Hematopoietic multipotent progenitor cell (in vitro differentiated cells): ENCODE measurements at regions not wholly inside any gene's neighbourhood (a gene's known extent, or its start where the extent isn't known, plus 50 kb on each side); places are given as distances from the start of the nearest gene placed in this dataset.
A peak's percentile ranks its signal among the peaks of the same experiment; 100 is the strongest.

Experiments
- DNase-seq, 3 donors: peaks; one replicate each; pipeline ENCODE4 v3.0.0-alpha.2; 2011 to 2015; ENCODE audit warnings: low read depth in 2 of 3, low spot score in 2 of 3

DNA sequence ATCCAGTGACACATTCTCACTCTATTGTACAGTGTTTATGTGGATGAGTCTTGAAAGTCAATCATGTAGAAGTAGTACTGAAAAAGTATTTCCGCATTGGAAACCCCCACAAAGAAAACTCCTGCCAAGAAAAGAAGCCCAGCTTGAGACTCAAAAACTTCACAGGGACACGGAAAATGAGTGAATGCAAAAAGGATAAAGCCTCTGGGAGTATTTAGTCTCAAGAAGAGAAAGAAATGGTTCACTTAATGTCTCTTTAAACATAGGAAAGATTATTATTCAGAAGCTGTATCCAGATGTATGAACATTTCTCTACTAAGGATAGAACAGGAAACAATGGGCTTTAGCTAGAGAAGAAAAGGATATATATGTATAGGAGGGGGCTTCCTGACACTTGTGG, 304.5 kb downstream of the BARHL2 start:
- no peak for DNase-seq

DNA sequence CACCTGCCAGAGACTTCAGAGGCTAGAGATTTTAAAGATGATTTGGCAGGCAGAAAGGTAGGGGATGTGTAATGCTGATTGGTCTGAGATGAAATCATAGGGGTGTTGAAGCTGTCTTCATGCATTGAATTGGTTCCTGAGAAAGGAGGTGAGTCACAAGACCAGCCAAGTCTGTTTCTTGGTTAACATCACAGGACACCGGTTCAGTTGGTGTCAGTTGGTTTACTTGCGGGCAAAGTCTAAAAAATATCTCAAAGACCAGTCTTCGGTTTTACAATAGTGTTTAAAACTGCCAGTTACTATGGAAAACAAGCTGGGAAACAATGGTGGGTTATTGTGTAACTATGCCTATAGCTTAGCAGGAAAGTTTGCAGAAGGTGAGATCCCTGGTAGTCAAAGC, 305.9 kb downstream of the BARHL2 start:
- DNase-seq: no peak

DNA sequence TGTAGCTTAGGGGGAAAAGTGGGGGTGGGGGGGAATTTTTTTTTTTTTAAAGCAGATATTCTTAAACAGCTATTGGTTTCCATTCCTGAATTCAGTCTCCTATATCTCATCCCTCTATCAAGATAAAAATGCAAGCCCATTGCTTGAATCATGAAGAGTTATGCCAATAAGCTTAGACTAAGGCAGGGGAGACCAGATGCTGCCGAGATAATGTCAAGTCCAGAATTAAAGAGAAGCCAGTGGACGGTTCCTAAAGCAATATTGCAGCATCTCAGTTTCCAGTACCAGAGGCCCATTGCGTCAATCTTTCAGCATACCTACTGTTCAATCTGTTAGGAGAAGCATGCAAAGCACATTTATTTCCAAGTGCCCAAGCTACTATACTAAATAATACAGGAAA, 309.4 kb downstream of the BARHL2 start:
- DNase-seq: no peak

DNA sequence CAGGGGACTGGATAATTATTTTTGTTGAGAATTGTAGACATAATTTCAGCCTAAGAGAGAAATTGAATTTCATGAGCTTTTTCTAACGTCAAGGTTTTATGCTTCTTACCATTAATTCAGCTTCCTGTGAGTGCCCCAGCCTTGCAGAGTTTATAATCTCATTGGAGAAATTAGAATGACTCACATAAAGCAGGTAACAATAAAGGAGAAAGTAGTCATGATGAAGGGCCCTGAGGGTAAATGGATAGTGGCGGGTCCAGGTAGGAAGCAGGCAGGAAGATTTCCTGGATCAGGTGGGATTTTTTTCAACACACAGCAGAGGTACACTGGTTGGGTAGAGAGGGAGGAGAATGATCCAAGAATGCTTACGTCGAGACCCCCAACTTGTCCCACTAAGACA, 311.4 kb downstream of the BARHL2 start:
- DNase-seq: no peak

DNA sequence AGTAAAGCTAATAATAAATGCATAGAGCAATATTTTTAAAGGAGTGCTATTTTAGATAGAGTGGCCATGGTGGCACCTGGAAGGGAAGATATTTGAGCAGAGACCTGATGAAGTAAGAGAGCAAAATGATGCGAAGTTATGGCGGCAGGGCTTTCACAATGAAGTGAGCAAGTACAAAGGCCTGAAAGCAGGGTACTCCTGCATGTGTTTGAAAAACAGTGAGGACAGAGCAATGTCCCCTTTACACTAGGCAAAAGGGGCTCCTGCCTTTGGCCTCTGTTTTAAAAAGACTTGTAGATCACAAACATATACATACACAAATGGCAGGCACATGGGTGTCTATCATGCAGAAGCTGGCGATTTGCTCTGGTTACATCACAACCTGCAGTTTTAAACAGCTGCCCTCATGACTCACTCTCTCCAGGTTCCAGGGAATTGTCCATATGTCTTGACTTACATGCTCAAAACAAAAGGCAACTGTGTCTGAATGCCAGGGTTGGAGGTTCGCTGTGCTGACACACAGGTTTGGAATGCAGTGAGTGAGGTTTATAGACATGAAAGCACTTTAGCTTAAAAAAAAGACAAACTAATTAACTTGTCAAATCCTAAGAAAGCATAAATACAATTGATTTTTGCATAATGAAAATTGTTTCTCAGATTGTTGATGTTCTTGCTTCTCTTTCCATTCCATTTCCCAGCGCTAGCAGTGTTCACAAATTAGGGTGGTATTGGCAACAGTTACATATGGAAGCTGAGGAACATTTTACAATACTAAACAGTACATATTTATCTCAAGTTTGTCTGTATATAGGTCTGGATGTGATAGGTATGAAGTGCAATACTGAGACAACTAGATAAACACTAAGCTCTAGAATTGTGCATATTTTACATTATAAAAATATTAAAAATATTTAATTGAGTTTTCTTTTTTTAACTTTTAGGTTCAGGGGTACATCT, 313.9 kb downstream of the BARHL2 start:
- DNase-seq: no peak

DNA sequence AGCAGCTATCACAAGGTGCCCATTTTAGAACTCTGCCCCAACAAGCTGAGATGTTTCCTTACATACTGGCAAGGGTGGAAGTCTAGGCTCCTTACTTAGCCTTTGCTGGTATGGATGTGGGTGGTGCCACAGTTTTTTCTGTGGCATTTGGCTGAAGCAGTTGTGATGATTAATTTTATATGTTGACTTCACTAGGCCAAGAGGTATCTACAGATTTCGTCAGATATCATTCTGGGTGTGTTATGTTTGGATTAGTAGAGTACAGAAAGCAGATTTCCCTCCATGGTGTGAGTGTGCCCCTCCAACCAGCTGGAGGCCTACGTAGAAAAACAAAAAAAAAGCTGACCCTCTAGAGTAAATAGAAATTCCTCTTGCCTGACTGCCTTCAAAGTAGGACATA, 317.0 kb downstream of the BARHL2 start:
- DNase-seq: no peak

DNA sequence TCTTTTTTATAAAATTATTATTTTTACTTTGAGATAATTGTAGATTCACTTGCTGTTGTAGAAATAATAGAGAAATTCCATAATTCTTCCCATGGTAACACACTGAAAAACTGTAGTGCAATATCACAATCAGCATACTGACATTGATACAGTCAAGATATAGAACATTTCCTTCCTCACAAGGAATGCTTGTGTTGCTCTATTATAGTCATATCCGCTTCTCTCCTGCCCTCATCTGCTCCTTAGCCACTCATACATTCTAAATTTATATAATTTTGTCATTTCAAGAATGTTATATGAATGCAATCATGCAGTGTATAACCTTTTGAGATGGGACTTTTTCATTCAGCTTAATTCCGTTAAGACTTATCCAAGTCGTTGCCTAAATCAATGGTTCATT, 320.2 kb downstream of the BARHL2 start:
- no peak for DNase-seq

DNA sequence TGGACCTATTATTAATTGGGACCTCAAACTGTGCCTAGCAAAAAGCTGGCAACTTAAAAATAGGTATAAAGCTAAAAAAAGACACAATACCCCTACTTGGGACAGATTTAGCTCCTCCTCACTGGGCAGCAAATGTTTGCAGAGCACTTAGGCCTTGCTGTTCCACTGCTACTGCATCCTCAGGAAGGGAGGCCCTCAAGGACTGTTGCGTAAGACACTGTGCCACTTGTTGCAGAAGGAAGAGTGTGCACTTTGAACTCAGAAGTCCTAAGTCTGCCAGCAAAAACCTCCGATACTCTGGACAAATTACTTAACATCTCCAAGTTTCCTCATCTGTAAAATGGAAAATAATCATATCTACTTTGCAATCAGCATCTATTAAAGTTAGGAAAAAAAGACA, 322.9 kb downstream of the BARHL2 start:
- no peak for DNase-seq

DNA sequence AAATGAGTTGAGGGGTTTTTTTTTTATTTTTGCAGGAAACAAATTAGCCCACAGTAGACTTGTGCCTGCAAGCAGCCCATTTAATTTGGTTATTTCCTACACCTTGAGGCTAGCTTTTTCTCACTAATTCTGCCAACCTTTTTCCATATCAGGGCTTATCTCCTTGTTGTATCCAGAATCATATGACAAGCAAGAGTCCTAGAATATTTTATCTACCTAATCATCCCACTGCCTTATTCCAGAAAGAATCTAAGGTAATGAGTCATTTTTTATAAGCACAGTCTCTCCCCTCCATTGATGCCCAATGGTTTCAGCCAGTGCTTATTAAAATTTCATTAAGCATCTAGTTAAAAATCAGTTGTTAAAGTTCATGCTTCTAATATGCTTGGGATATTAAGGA, 324.1 kb downstream of the BARHL2 start:
- no peak for DNase-seq

DNA sequence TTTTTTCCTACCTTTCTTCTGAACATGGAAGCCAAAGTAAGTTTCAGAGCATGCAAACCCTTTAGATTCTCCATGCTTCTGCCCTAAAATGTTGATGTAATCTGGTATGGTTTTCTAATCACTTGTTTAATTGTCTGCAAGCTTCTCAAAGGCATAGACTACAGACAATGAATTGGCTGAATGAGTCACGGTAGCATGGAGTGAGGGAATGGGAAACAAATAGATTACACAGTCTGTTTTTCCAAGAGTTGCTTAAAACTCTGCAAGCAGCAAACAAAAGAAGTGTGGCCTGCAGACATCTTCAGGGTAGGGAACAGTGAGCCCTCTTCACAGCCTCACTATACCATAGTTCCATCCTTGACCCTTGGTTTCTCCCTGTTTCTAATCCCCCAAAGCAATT, 326.0 kb downstream of the BARHL2 start:
- DNase-seq: no peak

DNA sequence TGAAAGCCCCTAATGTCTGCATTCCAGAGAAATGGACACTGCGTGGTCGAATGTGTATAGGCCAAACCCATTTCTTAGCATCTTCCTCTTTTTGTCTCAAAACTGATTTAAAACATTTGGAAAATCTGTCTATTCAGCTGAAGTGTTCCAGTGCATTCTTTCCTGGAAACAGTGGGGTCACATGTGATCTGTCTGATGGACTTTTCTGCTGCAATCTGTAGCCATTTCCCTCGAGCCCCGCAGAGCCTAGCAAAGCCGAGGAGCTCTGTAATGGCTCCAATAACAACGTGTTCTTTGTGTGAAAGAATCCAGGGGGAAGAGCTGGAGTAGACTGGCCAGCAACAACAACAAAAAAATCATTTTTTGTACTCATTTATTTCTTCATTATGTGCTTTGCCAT, 329.3 kb downstream of the BARHL2 start:
- DNase-seq: no peak

DNA sequence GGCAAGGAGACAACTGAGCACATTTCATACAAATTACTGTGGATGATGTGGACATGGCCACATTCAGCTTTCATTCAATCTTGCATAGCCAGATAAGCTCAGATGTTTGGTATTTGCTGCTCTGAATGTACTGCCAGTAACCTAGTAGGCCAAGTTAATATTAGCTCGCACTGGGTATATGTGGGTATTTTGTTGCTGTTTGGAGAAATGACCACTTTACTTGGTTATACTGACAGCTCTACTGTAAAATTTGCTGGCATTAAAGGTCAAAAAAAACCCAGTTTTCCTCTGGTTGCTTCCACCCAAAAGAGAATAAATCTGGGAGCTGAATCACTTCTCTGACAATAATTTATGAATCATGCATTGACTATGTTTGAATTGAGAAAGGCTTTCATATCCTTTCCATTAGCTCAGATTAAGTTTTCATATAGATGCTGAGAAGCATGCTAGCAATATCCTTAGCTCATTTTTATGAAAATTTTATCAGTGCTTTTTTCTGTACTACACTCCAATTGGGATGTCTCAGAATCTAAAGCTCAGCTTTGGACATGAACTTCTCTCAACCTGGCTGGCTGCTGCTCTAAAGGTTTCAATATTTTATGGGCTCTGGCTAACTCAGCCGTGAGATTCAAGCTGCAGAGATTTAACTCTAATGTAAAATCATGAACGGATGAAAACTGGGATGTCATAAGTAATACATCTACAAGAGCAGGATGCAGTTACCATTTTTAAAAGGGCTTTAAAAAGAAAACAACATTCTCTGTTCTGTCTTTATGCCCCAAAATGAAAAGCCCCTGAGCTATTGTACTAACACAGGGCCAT, 330.0 kb downstream of the BARHL2 start:
- DNase-seq: no peak

DNA sequence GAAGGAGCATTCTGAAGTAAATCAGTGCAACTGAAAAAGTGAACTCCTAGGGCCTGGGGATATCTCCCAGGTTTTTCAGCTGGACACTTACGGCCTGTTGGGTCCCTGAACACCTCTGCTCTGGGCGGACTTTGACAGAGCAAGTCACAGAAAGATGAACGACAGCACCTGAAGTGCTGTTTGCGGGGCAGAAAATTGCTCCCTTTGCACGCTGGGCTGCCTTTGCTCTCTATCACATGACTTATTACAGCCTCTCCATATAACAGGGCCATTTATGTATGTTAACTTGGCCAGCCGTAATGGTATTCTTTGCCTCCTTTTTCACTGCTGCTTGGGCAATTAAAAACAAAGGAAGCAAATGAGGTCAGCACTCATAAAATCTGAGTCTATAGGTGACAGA, 332.9 kb downstream of the BARHL2 start:
- no peak for DNase-seq

DNA sequence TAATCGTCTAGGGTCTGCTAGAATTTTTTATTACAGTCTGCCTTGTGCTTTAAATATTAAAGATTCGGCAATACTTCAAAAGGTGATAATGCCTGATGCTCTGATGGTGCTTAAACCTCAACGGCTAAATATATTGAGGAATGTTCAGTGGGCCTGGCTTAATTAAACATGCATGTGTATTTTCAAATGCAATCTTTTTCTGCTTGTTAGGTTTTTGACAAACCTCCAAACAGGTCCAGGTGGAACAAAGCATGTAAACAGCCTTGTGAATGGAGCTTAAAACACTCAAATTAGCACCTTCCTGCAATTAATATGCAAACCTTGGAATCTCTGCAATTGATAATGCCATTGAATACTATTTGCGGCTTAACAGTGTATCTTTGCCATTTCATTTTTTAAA, 334.9 kb downstream of the BARHL2 start:
- DNase-seq: no peak

DNA sequence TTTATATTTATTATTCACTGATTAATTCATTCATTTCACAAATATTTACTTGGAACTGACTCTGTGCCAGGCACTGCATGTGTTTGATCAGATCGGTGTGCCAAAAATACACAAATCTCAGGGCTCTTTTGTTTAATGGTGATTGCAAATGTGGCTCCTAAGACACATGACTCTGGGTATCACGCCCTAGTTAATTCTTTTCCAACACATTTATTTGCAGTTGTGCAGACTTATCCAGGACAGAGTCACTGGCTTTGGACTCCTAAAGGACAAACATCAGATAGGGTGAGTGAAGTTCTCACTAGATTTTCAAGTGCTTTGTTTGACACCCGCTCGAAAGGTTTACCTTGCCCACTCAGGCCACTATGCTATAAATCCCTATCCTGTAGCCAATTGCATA, 335.5 kb downstream of the BARHL2 start:
- DNase-seq: no peak

DNA sequence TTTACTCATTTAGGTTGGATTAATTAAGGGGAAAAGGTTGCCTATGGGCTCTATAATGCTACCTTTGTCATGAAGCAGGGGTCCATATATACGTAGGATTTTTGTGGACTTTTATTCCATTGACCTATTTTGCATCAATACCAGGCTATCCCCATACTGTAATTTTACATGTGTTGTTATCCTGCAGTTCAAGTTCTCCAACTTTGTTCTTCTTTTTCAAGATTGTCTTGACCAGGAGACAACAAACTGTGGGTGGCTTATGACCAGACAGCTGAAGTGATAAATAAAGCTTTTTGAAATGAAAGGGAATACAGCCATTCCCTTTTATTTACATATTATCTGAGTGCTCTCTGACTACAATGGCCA, 345.7 kb downstream of the BARHL2 start:
- no peak for DNase-seq

DNA sequence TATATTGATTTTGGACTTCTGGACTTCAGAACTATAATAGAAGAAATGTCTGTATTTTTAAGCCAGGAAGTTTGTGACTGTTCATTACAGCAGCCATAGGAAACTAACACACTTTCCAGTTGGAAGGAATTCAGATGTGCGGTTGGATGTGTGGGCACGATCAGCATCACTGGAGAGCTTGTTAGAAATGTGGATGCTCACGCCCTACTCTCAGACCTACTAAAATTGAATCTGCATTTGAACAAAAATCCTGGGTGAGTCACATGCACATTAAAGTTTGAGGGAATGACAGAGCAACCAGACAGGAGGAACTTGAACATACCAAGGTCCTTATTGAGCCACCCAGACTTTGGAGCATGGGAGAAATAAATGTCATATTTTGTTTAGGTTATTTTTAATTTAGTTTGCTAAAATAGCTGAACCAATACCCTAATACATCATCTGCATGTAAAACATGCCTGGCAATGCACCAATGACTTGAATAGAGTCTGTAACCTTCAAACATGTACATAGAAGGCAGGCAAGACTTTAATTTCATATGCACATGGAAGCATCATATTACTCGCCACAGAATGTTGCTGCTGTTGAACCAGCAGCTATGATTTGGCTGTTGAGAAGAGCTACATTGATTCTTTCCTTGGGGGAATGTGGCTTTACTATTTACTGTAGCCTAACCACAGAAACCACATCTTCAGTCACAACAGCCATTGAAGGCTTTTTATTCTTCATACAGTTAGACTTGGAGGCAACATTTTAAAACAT, 346.2 kb downstream of the BARHL2 start:
- DNase-seq: peak in 1 of 3 donors; percentile 8

DNA sequence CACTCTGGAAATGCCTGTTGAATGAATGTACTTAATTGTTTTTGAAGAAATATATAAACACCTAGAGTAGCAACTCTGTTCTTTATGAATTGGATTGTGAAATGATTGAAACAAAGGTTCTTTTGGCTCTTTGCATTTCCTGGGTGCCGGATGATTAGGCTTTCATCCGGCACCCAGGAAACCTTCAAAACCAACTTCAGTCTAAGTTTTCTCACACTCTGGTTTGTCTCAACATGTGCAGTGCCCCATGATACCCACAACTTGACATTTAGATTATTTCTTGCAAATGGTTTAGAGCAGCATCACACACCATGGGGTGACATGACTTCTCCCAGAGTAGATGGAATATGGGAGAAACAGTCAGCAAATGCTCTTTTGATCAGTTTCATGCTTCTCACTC, 354.9 kb downstream of the BARHL2 start:
- no peak for DNase-seq

DNA sequence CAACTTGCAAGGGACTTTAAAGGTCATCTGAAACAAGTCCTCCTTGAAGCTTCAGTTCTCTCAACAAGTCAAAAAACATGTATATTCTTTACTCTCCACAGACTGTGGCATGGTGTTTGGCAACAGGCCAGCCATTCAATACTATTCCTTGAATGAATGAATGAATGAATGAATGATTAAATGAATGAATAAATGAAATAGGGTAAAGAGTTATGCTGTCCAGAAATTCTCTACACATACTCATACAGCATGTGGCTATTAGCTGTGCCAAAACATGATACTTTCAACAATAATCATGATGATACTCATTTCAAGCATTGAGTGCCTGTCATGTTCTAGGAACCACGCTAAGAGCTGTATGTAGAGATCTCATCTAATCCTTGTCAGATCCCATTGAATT, 356.1 kb downstream of the BARHL2 start:
- DNase-seq: no peak

DNA sequence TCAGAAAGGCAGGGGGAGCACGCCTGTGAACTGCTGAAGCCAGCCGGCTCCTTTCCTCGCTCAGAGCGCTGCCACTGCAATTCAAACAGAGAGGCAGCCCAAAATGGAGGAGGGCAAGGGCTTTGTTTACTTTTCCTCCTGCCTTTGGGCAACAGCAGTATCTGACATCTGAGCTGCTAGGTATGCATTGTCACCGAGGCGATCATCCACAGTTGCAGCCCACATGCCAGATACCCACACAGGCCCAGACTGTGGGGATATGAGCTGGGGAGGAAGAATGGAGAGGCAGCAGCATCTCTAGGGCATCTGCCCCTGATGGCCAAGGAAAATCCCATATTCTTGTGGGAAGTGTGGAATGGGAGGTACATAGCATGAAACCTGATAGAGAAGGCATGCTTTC, 357.1 kb downstream of the BARHL2 start:
- no peak for DNase-seq

DNA sequence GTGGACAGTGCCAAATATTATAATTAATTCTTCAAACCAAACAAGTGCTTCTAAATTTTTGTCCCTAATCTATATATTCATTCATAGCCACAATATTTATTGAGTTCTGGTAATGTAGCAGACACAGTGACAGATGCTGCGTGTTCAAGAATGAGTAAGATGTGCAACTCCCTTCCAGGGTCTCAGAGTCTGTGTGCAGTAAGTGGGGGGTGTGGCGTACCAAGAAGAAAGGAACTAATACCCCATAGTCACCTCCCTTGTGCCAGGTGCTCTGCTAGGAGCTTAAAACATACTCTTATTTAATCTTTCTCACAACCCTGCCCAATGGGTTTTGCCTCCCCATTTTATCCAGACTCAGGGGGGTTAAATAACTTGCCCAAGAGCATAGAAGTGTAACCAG, 358.7 kb downstream of the BARHL2 start:
- no peak for DNase-seq
